ENCODE measurements at regions not wholly inside any gene's neighbourhood (a gene's known extent, or its start where the extent isn't known, plus 50 kb on each side); places are given as distances from the start of the nearest gene placed in this dataset.

- TF ChIP-seq SPI1 (IDR thresholded peaks at IDR 0.05; ENCODE audit: low read depth, low read length) = no peak
- TF ChIP-seq POLR2A (IDR thresholded peaks at IDR 0.05; ENCODE audit: low read depth, low read length) = no peak
- TF ChIP-seq POLR2AphosphoS5 (IDR thresholded peaks at IDR 0.05; ENCODE audit: low read depth, low read length) = no peak
- no peak for TF ChIP-seq TAF1 (IDR thresholded peaks at IDR 0.05; ENCODE audit: low read depth, low read length)
These were observed 233.2 kb upstream of the TPM1 start for GRCh38 chr15:62809115-62809967.
